GM10266 (cell line): ENCODE measurements at regions not wholly inside any gene's neighbourhood (a gene's known extent, or its start where the extent isn't known, plus 50 kb on each side); places are given as distances from the start of the nearest gene placed in this dataset.

Experiments used
- DNase-seq: peaks from one replicate; pipeline ENCODE4 v3.0.0; 2012; ENCODE audit errors: extremely low spot score
- CTCF ChIP-seq: IDR thresholded peaks from 2 replicates; pipeline ENCODE4 v1.5.1; 2012; ENCODE audit warnings: mild to moderate bottlenecking, low read depth; ENCODE audit not compliant: control insufficient read depth, insufficient read depth; ENCODE audit errors: missing control alignments

GRCh38 chrX:96621811-96622210 is 62.8 kb upstream of the DIAPH2 start:
- no peak for DNase-seq
- TF ChIP-seq CTCF, result no peak
